GM21526 (cell line): ENCODE measurements at regions not wholly inside any gene's neighbourhood (a gene's known extent, or its start where the extent isn't known, plus 50 kb on each side); places are given as distances from the start of the nearest gene placed in this dataset.
"Not testable (repeated sequence)": the region's sequence is repeated elsewhere in the genome, so short reads cannot be mapped to it uniquely, and the experiment has no call there.

Experiments used
- ATAC-seq: cut with Tn5 transposase; IDR thresholded peaks from one replicate; pipeline ENCODE4 v1.9.1; 2021; ENCODE audit warnings: moderate library complexity; ENCODE audit not compliant: unreplicated experiment, low FRiP score

DNA sequence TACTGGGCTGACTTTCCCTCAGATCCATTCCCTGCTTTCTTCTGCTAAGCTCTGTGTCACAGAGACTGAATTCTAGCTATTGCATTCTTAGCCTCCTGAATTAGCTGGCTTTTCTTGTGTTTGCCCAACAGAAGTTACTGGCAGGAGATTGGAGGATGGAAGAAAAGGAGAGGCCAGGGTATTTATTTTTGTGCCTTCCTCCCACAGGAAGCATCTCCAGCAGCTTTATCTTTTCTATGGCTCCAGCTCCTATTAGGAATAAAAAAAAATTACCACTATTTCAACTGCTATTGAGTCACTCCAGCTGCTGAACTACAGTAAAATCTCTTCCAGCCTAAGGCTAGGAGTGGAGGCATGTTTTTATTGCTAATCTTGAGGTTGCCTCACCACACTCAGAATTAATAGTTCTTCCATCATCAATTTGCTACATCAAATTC, 492.4 kb downstream of the RFPL4B start:
- no peak for ATAC-seq

DNA sequence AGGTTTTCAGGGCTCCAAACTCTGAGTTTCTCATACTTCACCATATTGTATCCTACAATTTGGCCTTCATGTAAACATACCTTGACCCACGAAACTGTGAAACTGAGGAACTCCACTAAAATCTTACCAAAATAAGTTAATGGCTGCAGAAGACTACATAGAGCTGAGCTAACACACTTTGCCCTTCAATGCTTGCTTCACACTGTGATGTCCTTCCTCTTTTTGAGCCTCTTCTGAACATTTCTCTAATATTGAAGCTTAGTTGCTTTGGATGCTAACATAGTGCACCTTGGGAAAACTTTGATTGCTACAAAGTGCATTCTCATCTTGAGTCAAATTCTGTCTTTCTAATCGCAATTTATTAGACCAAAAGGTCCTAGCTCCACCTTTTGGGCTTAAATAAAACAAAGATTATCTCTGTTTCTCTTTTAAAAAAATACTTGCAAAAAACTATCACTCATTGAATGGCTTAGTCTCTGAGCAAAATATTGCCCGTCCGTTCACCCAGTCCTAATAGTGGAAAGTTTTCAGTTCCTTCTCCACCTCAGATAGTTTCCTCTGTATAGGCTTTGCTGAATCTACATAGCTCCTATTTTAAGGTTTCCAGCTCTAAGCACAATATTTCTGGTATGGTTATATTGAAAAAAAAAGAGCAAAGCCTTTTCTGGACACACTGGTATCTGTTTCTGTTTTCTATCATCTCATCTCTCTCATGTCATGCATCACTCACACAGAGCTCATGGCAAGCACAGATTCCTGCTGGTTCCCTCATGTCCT, 494.6 kb downstream of the RFPL4B start:
- ATAC-seq, result peak; percentile 87

DNA sequence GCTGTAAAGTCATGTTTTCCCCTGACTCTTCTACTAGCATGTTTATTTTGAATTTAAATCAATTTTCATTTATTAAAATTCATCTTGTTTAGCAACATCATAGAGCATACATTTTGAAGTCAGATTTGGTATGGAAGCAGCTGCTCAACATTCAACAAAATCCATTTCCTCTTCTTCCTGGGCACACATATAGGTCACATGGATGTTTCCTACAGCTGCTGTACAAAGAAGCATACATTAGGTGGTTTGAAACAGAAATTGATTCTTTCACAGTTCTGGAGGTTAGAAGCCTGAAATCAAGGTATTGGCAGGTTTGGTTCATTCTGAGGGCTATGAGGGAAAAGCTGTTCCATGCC, 495.2 kb downstream of the RFPL4B start:
- peak; percentile 28 for ATAC-seq

DNA sequence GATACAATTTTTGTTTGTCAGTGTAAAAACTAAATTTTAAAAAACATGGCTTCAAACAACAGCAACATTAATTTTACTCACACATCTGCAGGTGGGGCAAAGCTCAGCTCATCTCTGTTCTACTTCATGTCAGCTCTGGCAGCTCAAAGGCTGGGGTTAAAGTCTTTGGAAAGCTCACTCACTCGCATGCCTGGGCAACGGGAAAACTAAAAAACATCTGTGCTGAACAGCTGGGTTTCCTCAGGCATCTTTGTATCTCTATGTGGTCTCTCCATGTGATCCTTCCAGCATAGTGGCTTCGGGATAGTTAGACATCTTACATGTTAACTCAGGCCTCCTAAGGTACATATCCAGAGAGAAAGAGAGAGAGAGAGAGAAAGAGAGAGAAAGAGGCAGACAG, 499.6 kb downstream of the RFPL4B start:
- no peak for ATAC-seq

DNA sequence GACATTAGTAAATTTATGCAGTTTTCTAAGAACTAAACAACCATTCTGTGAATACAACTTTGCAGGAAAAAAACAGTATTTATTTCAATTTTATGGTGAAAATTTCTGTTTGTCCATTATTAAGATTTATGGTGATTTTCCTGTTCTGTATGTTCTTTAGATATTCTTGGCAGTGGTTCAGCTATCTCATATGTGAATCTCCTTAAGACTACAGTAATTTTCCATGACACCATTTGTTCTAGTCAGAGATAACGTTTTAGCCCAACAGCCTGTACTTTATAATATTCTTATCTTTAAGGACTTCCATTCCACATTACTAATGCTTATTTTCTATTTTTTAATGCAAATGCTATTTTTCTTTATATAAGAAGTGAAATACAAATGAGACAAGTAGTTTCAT, 504.0 kb downstream of the RFPL4B start:
- ATAC-seq, result no peak

DNA sequence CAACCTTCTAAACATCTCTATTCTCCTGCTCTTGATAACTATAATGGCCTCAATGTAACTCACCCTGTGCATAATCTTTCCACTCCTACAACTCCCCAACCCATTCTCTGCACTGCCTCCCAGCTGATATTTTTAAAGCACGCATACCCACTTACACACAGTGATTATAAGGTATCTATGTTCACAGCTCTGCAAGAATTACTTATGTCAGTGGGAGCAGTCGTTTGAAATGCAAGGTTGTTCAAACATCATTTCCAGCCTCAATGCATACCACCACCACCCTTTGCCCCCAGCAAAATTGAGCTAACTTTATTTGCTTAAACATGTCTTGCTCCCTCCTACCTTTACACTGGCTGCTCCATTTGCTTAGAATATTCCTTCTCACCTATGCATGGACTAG, 506.0 kb downstream of the RFPL4B start:
- no peak for ATAC-seq

DNA sequence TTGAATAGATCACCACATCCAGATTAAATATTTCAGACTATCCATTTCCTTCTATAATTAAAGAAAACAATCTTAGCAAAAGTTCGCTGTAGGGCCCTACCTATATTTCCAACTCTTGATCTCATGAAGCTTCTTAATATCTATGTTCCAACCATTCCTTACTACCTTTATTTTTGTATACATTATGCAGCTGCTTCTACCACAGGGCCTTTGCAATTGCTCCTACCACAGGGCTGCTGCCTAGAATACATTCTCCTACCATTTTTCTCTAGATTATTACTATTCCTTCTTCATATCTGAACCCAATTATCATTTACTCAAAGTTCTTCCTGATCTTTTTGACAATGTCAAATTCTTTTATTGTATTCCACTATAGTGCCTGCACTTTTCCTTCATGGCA, 516.6 kb downstream of the RFPL4B start:
- no peak for ATAC-seq

DNA sequence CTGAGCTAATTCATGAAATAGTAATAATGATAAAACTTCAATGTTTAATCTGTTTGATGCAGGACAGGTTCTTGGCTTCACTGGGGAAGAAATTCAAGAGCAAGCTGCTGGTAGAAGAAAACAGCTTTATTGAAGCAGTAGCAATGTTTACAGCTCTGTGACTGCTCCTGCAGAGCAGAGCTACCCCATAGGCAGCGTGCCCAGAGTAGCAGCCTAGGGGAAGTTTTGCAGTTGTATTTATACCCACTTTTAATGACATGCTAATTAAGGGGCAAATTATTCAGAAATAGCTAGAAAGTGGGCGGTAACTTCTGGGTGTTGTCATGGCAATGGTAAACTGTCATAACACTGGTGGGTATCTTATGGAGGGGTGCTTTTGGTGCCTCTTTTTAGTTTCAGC, 518.0 kb downstream of the RFPL4B start:
- ATAC-seq, result no peak

DNA sequence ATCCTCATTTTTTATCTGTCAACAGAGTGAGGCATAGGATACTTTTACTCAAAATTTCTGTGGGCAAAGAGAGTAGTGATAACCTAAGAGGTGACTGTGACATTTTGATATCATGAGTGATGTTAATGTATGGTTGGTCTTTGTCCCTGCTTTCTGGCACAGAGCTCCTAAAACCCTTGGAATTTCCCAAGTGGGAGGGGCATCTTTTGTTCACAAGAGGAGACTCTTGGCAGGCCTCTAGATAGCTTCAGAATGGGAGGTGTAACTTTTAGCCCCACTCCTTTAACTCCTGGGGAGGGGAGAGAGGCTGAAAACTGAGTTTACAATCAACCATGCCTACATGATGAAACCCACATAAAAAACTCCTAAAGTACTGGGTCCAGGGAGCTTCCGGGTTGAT, 527.8 kb downstream of the RFPL4B start:
- ATAC-seq, result no peak

DNA sequence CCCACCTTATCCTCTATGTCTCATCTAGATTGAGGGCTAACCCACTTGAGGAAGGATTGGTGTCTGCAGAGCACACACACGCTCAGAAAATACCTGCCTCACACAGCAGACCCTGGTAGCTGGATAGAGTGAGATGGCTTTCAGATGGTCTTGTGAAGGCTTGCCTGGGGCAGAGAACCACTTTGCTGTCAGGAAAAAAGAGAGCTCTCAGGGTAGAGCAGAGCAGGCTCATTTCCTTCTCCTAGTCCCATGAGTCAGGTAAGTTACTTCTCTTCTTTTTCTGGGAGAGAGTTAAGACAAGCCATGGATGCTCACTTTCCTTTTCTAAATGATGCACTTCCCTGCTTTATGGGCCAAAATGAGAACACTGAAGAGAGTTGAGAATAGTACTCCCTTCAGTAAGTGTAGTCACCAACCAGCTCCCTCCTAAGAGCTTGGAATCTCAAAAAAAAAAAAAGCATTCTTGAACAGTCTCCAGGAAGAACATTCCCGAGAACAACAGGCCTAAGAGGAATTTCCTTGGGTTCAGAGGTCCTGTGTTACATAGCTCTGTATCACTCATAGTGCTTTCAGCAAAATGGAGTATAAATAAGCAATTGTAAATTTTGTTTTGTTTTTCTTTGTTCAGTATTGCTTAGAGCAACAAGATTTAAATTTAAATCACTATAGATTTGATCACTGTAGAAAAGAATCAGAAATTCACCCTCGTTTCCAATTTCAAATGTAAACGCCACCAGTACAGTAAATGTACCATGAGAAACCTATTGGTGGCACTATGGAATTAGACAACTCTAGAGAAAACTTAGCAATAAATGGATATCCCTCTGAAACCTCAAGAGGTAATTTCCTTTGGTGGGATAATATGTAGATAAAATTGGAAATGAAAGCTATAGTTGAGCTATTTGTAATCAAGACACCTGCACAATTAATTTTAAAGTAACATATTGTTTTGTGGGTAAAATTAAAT, 530.3 kb downstream of the RFPL4B start:
- no peak for ATAC-seq

DNA sequence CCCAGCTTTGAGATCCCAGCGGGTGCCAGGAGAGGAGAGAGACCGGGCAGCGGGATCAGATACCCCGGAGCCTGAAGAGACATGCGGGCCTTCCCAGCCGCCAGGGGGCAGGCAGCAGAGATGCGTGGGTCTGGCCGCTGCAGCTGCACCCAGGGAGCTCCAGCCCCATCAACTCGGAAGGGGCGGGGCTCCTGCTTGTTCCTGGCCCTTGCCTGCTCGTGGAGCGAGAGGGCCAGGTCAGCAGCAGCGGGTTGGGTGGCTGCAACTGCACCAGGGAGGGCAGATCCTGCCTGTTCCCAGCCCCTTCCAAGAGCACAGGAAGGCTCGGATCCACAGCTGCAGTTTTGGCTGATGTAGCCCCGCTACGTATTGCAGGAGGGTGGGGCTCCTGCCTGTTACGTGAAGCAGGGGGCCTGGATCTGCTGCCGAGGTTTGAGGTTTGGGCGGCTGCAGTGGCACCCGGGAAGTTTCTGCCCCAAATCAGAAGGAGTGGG, 532.8 kb downstream of the RFPL4B start:
- ATAC-seq, result no peak

DNA sequence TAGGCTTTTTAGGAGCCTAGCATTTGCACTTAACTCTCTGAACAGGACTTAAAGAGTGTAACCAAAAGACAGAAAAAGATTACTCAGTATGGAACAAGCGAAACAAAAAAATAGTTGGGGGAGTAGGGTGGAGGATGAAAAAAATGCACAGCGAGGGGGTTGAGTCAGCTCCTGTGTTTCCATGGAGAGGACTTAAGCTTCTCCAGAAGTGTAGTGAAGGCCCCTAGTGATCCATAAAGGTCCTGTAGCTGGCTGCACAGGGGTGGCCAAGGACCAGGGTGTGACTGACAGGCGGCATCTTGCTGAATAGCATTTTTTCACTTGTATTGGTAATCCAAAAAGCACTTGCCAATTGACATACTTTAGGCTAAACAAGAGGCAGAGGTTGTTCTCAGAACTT, 533.9 kb downstream of the RFPL4B start:
- ATAC-seq, result no peak

DNA sequence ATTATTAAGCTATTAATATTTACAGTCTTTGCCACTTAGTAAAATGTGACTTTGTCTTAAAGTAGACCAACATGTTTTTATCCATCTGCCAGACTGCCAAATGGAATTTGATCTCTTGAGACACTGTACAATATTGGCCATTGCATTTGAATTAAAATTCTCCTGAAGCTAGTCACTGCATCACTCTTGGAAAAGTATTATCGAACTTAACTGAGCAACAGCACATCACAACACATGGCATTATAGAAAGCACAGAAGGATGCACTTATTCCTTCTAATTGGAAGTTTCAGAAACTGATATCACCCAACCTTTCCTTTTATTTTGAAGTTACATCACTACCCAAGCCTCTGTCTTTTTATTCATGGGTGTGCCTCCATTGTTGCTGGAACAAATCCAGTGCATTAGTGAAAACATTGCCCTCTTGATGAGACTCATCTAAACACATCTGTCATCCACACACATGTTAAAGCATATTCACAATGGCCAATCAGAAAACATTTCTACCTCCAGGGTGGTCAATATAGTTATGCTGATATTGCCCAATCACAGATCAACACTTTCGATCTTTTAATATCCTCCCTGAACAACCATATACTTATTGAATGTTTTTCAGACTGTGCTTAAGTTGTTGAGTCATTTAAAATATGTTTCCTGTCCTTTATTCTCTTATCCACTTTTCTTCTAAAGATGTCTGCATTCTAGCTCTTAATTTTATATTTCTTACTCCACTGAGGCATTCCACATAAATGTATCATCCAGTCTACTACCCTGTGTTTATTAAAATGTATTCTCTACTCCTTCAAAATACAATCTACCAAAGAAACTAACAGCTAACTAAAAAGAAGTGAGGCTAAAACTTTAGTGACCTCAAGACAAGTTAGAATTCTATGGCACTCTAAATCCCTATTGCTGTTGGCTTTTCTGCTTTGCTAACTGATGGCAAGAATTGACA, 535.0 kb downstream of the RFPL4B start:
- ATAC-seq, result no peak

DNA sequence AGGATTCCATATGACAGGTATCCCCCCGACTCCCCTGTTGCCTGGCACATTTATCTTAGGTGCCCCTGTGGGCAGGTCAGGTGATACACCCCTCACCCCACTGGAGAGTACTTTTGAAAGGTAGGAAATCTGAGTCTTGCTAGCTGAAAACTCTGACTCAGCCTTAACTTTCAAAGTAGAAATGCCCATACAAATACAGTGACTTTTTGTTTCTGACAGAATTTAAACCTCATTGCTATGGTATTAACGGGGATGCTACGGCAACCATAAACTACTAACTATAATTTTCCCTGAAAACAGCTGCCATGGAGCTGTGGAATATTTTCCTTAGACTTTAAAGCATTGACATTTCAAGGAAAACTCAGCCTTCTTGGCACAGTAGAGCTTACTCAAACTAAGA, 536.0 kb downstream of the RFPL4B start:
- no peak for ATAC-seq

DNA sequence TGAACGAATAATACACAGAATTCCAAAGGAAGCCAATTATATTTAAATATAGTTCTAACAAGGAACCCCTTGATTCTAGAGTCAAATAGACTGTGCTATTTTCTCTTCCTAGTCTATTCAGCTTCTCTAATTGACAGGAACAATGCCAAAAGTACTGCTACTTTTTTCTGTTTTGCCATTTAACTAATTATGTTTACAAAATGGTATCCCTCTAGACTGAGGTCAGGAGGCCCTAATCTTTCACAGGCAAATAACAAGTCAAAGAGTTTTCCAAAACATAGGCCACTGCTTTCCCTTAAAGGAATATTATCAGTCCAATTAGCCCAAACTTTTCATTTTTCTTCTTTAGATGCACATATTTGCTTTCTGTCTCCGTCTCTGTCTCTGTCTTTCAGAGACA, 539.3 kb downstream of the RFPL4B start:
- no peak for ATAC-seq

DNA sequence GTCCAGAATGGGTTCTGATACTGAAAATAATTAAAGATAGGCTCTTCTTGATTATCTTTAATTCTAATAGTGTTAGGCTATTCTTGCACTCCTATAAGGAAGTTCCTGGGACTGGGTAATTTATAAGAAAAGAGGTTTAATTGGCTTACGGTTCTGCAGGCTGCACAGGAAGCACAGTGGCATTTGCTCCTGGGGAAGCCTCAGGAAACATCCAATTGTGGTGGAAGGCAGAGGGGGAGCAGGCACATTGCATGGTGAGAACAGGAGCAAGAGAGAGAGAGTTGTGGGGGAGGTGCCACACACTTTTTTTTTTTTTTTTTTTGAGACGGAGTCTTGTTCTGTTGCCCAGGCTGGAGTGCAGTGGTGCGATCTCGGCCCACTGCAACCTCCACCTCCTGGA, 540.3 kb downstream of the RFPL4B start:
- not testable (repeated sequence) for ATAC-seq

DNA sequence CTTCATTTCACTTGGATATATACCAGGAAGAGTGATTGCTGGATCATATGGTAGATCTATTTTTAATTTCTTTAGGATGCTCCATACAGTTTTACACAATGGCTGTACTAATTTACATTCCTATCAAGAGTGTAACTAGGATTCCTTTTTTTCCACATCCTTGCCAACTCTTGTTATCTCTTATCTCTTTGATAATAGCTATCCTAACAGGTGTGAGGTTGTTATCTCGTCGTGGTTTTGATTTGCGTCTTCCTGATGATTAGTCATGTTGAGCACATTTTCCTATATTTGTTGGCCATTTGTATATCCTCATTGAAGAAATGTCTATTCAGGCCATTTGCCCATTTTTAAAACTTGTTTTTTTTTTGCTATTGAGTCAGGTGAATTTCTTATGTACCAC, 552.4 kb downstream of the RFPL4B start:
- ATAC-seq, result no peak

DNA sequence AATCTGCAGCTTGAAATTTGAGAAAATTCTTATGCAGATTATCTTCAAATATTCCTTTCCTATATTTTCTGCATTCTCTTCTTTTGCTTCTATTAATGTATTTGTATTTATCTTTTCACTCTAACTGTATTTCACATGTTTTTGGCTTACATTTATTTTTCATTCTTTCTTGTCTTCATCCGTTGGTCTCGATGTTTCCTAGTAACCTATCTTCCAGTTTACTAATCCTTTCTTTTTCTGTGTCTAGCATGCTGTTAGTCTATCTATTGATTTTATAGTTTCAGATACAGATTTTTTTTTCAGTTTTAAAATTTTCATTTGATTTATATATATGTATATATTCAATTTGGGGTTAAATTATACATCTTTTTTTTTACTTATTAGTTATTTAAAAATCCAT, 556.2 kb downstream of the RFPL4B start:
- no peak for ATAC-seq

DNA sequence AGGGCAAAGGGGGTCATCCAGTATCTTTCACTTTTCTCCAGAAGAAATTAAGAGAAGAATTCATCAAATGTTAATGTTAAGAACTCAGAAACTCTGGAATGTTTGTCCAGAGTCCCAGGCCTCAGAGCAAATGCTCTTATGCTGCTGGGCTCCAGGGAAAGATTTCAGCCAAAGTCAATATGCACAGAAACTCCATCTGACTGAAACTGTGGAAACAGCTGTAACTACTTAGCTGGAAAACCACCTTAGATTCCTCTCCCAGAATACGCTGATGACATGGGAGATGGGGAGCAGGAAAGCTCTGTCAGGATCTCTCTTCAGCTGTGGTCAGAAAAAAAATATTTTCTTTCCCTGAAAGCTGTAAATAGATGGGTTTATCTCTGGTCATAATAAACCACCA, 559.6 kb downstream of the RFPL4B start:
- no peak for ATAC-seq

DNA sequence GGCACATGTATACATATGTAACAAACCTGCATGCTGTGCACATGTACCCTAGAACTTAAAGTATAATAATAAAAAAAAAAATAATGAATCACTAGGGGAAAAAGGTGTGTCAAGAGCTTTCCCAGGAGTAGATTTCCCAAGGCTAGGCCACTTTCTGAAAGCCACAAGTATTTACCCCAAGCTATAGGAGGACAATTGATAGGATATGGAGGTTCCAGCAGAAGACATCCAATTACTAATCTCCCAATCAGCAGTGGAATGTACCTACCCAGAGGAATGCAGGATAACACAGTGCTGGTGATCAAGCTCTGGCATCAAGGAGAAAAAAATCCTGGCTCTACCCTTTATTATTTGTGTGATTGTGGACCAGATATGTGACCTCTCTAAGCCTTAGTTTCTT, 562.7 kb downstream of the RFPL4B start:
- no peak for ATAC-seq
